HepG2 (cell line): ENCODE measurements at regions not wholly inside any gene's neighbourhood (a gene's known extent, or its start where the extent isn't known, plus 50 kb on each side); places are given as distances from the start of the nearest gene placed in this dataset.

ENCODE experiments used
- ATAC-seq: fragments of 200-7000 bp; cut with Tn5 transposase; 3 replicates; pipeline ENCODE4 v1.9.1; 2020; ENCODE audit warnings: mild to moderate bottlenecking, moderate library complexity
- BruUV-seq: library from RNA; stranded (reverse); fragments of 400-500 nt; replicated peaks from 2 replicates; lab custom pipeline; 2021; lab: Mats Ljungman, UMichigan
- CTCF ChIA-PET: fragments of 300-600 bp; formaldehyde crosslinking; extraction: SDS; loops from one replicate; lab custom pipeline; 2021; ENCODE audit warnings: low total read pairs, inconsistent platforms, low intra/inter-chr PET ratio; lab: Yijun Ruan, JAX
- POLR2A ChIA-PET: fragments of 350-600 bp; sonication (Branson Sonifier 250); formaldehyde crosslinking; loops from one replicate; lab custom pipeline; 2020; ENCODE audit warnings: antibody characterized with exemption, inconsistent platforms; lab: Yijun Ruan, JAX
- DNase-seq: peaks from one replicate; pipeline ENCODE4 v3.0.0-alpha.2; 2015; ENCODE audit warnings: low spot score
- FAIRE-seq: peaks from 3 replicates; lab custom pipeline; 2011; peaks lifted over from hg19 to GRCh38; lab: Jason Lieb, UNC
- H2AFZ ChIP-seq: one replicate; pipeline ENCODE4 v1.6.1; 2011; ENCODE audit warnings: low read length, inconsistent platforms
- H3K27ac ChIP-seq: fragments of 300-600 bp; 3 replicates; pipeline ENCODE4 v1.8.0; 2011; ENCODE audit warnings: mixed run types, mild to moderate bottlenecking, mixed read lengths, low read length, inconsistent platforms; ENCODE audit not compliant: insufficient read depth; ENCODE audit errors: extremely low read length
- H3K27me3 ChIP-seq, 2 experiments: fragments of 200-600 bp in 1 of 2; 2 replicates in 1 of 2; 3 replicates in 1 of 2; pipeline versions ENCODE4 v1.6.0 to v1.8.0; 2011; ENCODE audit warnings: low read length in 2 of 2, mild to moderate bottlenecking in 2 of 2, moderate library complexity in 2 of 2, inconsistent platforms in 1 of 2; ENCODE audit not compliant: insufficient read depth in 2 of 2, control insufficient read depth in 1 of 2
- H3K36me3 ChIP-seq, 2 experiments: fragments of 200-600 bp in 1 of 2; replicated peaks in 1 of 2; 2 replicates in 1 of 2; 3 replicates in 1 of 2; pipeline versions ENCODE4 v1.5.1 to v1.8.0; 2011; ENCODE audit warnings: low read length in 2 of 2, inconsistent platforms in 1 of 2; ENCODE audit not compliant: insufficient read depth in 2 of 2, control insufficient read depth in 1 of 2
- H3K4me1 ChIP-seq: 2 replicates; pipeline ENCODE4 v1.5.1; 2012; ENCODE audit warnings: low read length, inconsistent platforms; ENCODE audit not compliant: insufficient read depth
- H3K4me2 ChIP-seq: 2 replicates; pipeline ENCODE4 v1.6.0; 2011; ENCODE audit warnings: low read depth, low read length, inconsistent platforms
- H3K4me3 ChIP-seq, 3 experiments: fragments of 200-600 bp in 1 of 3; sonication (generic), shearing (Covaris generic) in 1 of 3; replicated peaks in 1 of 3; 2 replicates each; pipeline ENCODE4 v1.5.1; 2011 to 2016; ENCODE audit warnings: low read length in 3 of 3, inconsistent platforms in 2 of 3, low read depth in 2 of 3, mild to moderate bottlenecking in 2 of 3, control low read depth in 1 of 3, mixed read lengths in 1 of 3; ENCODE audit not compliant: insufficient read depth in 1 of 3
- H3K79me2 ChIP-seq: one replicate; pipeline ENCODE4 v1.6.1; 2011; ENCODE audit warnings: low read length, inconsistent platforms; ENCODE audit not compliant: insufficient read depth
- H3K9ac ChIP-seq: 2 replicates; pipeline ENCODE4 v1.6.0; 2011; ENCODE audit warnings: mild to moderate bottlenecking, low read depth, low read length, inconsistent platforms; ENCODE audit not compliant: insufficient read depth
- H3K9me3 ChIP-seq: 2 replicates; pipeline ENCODE4 v1.5.1; 2012; ENCODE audit warnings: mild to moderate bottlenecking, low read length
- H4K20me1 ChIP-seq: 2 replicates; pipeline ENCODE4 v1.6.0; 2011; ENCODE audit warnings: inconsistent platforms, mild to moderate bottlenecking, low read length, moderate library complexity; ENCODE audit not compliant: insufficient read depth
- ATM ChIP-seq: fragments of 450-650 bp; IDR thresholded peaks from 2 replicates; pipeline ENCODE4 v1.7.1; 2017; ENCODE audit warnings: mild to moderate bottlenecking, borderline replicate concordance
- ATRX ChIP-seq: sonication (generic); formaldehyde crosslinking; IDR thresholded peaks from 2 replicates; pipeline ENCODE4 v1.4.0; 2020; ENCODE audit warnings: missing genetic modification reagents, borderline replicate concordance
- CAMTA2 ChIP-seq: sonication (generic); formaldehyde crosslinking; IDR thresholded peaks from 2 replicates; pipeline ENCODE4 v1.4.0; 2020; ENCODE audit warnings: mild to moderate bottlenecking, missing genetic modification reagents, borderline replicate concordance
- GTF3A ChIP-seq: sonication (generic); formaldehyde crosslinking; conservative IDR thresholded peaks from 2 replicates; pipeline ENCODE4 v1.4.0; 2020; ENCODE audit warnings: mild to moderate bottlenecking, missing genetic modification reagents
- NR2F6 ChIP-seq, 2 experiments: IDR thresholded peaks; 2 replicates each; pipeline ENCODE4 v1.6.1; 2016; ENCODE audit warnings: antibody characterized with exemption in 1 of 2, mild to moderate bottlenecking in 1 of 2
- RFXAP ChIP-seq: sonication (generic); formaldehyde crosslinking; IDR thresholded peaks from 2 replicates; pipeline ENCODE4 v1.4.0; 2020; ENCODE audit warnings: missing genetic modification reagents, borderline replicate concordance
- SRF ChIP-seq: IDR thresholded peaks from 2 replicates; pipeline ENCODE4 v1.6.1; 2011; ENCODE audit warnings: mild to moderate bottlenecking, low read depth, low read length, moderate library complexity
- TARDBP ChIP-seq: sonication (generic); formaldehyde crosslinking; IDR thresholded peaks from 2 replicates; pipeline ENCODE4 v1.8.0; 2022; ENCODE audit warnings: mild to moderate bottlenecking, missing genetic modification reagents
- ZBTB3 ChIP-seq: sonication (generic); formaldehyde crosslinking; IDR thresholded peaks from 2 replicates; pipeline ENCODE4 v1.4.0; 2020; ENCODE audit warnings: low read depth, mild to moderate bottlenecking, moderate library complexity, missing genetic modification reagents, borderline replicate concordance
- ZNF20 ChIP-seq: sonication (generic); formaldehyde crosslinking; IDR thresholded peaks from 2 replicates; pipeline ENCODE4 v1.4.0; 2020; ENCODE audit warnings: mild to moderate bottlenecking, moderate library complexity, missing genetic modification reagents
- ZNF512B ChIP-seq: sonication (generic); formaldehyde crosslinking; IDR thresholded peaks from 2 replicates; pipeline ENCODE4 v1.5.1; 2020; ENCODE audit warnings: missing genetic modification reagents, mild to moderate bottlenecking, borderline replicate concordance
- WGBS: methylation state at CpG from one replicate; pipeline ENCODE4 v1.1.6; 2017; ENCODE audit warnings: low lambda C conversion rate; 5-methylcytosine and 5-hydroxymethylcytosine counted together
- in situ Hi-C: cut with HindIII; loops from 2 replicates; pipeline ENCODE4 v1.10.0; 2017; ENCODE audit warnings: low pct_unique_long_range_greater_than_20kb; ENCODE audit not compliant: extremely low pct_ligation_motif_present
- intact Hi-C: fragments of 100-400 bp; cut with micrococcal nuclease; formaldehyde crosslinking; loops from one replicate; pipeline ENCODE4 v1.10.0; 2022; ENCODE audit not compliant: unreplicated experiment
- TF ChIP-seq, protein P1 (sequence below): IDR thresholded peaks from 2 replicates; pipeline ENCODE4 v1.6.1; 2016; ENCODE audit warnings: low read depth, control low read depth
- TF ChIP-seq, protein P2 (sequence below): sonication (generic); formaldehyde crosslinking; IDR thresholded peaks from 2 replicates; pipeline ENCODE4 v1.5.1; 2020; ENCODE audit warnings: missing genetic modification reagents, mild to moderate bottlenecking, borderline replicate concordance

DNA sequence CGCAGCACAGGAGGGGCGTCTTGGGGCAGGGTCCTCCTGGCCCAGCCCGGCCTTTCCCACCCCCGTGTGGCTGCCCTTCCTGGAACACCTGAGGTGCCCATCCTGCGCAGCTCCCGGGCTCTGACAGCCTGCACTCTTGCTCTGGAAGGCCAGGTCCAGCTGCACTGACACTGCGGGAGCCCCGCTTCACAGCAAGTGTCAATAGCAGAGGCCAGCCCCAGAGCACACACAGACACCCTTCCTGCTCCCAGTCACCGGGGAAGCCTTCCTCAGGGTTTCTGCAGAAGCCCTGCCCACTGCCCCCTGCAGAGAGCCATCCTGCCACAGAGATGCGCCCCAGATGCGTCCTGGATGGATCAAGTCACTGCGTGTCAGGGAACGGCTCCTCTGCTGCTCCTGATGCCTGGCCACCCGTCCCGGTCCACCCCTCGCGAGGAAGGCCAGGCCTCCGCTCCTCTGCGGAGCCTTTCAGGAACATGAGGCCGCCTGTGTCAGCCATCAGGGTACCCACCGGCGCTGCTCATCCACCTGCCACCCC is 519.2 kb upstream of the MYT1L start (continued):
- TF ChIP-seq ZBTB3 (CRISPR knock-in tag) = no peak

- Histone ChIP-seq H2AFZ (no peak overlapping the region), H3K4me2 (no peak overlapping the region), H3K9me3 (no peaks in the 10 kb centered on the region), H3K9ac (no peak overlapping the region), H3K79me2 (no peaks in the 10 kb centered on the region), H3K4me3 (no peak overlapping the region), H3K36me3 (no peaks in the 10 kb centered on the region; a peak in 1 of 5 replicates), H3K27me3 (peaks cover 2 to 12% of the 10 kb centered on the region in 2 experiments; a peak in 2 of 5 replicates), H4K20me1 (no peaks in the 10 kb centered on the region), H3K27ac (no peak overlapping the region), H3K4me1 (no peaks in the 10 kb centered on the region)
- ChIA-PET CTCF (no interaction called here), POLR2A (no interaction called here)
- DNase-seq (no peak), FAIRE-seq (no peak), ATAC-seq (0 out of 3 replicates have a peak, but pooled peaks have one; percentile 10)
- no TSS peak for BruUV-seq
- WGBS = 54% methylated on average over 12 of the region's 15 CpGs
- in situ Hi-C loops = no loop called here
- intact Hi-C loops = no loop called here
- no peak for TF ChIP-seq CAMTA2 (CRISPR knock-in tag)
- TF ChIP-seq, protein P1, sequence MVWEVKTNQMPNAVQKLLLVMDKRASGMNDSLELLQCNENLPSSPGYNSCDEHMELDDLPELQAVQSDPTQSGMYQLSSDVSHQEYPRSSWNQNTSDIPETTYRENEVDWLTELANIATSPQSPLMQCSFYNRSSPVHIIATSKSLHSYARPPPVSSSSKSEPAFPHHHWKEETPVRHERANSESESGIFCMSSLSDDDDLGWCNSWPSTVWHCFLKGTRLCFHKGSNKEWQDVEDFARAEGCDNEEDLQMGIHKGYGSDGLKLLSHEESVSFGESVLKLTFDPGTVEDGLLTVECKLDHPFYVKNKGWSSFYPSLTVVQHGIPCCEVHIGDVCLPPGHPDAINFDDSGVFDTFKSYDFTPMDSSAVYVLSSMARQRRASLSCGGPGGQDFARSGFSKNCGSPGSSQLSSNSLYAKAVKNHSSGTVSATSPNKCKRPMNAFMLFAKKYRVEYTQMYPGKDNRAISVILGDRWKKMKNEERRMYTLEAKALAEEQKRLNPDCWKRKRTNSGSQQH (CRISPR knock-in tag) = no peak
- no peak for TF ChIP-seq ZNF512B
- TF ChIP-seq SRF = no peak
- TF ChIP-seq ATRX = no peak
- no peak for TF ChIP-seq TARDBP
- no peak for TF ChIP-seq RFXAP
- TF ChIP-seq ZNF20 (CRISPR knock-in tag) = no peak
- no peak for TF ChIP-seq ATM
- TF ChIP-seq, protein P2, sequence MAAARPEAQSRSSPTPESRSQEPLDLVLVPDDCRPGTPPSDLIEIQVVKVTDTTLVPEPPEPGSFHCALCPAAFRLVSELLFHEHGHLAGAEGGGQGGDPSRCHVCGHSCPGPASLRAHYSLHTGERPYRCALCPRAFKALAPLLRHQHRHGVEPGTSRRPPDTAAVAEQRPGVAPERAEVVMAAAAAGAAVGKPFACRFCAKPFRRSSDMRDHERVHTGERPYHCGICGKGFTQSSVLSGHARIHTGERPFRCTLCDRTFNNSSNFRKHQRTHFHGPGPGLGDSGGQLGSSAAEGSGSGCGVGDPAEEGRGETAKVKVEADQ (CRISPR knock-in tag) = no peak
- TF ChIP-seq NR2F6 (IDR thresholded peaks at IDR 0.05) = no peak
- TF ChIP-seq NR2F6 (CRISPR knock-in tag; IDR thresholded peaks at IDR 0.05) = no peak
- TF ChIP-seq GTF3A (CRISPR knock-in tag) = no peak
- TF ChIP-seq, all 625 proteins: peak for 0
Measured at GRCh38 chr2:2849464-2850217, 518.6 kb upstream of the MYT1L start.
